Small intestine (tissue), 7 donors: ENCODE measurements at regions not wholly inside any gene's neighbourhood (a gene's known extent, or its start where the extent isn't known, plus 50 kb on each side); places are given as distances from the start of the nearest gene placed in this dataset.

Experiments
- DNase-seq, 2 donors: peaks; one replicate each; pipeline versions ENCODE4 v3.0.0 to v3.0.0-alpha.2; 2013
- FAIRE-seq: peaks from 2 replicates; lab custom pipeline; 2012; peaks lifted over from hg19 to GRCh38; lab: Jason Lieb, UNC
- H3K27ac ChIP-seq, 3 donors: one replicate each; pipeline ENCODE4 v1.5.1; 2013; ENCODE audit warnings: low read length in 2 of 3, mild to moderate bottlenecking in 2 of 3, control low read depth in 1 of 3, inconsistent platforms in 1 of 3, low read depth in 1 of 3, moderate library complexity in 1 of 3
- H3K27me3 ChIP-seq, 3 donors: one replicate each; pipeline ENCODE4 v1.6.1; 2013; ENCODE audit warnings: low read length in 3 of 3, inconsistent platforms in 1 of 3; ENCODE audit not compliant: control insufficient read depth in 3 of 3, insufficient read depth in 3 of 3
- H3K36me3 ChIP-seq, 3 donors: one replicate each; pipeline ENCODE4 v1.6.1; 2013; ENCODE audit warnings: low read length in 3 of 3, inconsistent platforms in 1 of 3, low read depth in 1 of 3, mild to moderate bottlenecking in 1 of 3, moderate library complexity in 1 of 3; ENCODE audit not compliant: control insufficient read depth in 3 of 3, insufficient read depth in 2 of 3
- H3K4me1 ChIP-seq, 3 donors: one replicate each; pipeline ENCODE4 v1.6.1; 2013; ENCODE audit warnings: low read length in 2 of 3, inconsistent platforms in 1 of 3, low read depth in 1 of 3, mild to moderate bottlenecking in 1 of 3, moderate library complexity in 1 of 3; ENCODE audit not compliant: control insufficient read depth in 3 of 3, insufficient read depth in 2 of 3
- H3K4me3 ChIP-seq, 3 donors: one replicate each; pipeline ENCODE4 v1.5.1; 2013; ENCODE audit warnings: low read length in 3 of 3, control low read depth in 1 of 3, inconsistent platforms in 1 of 3, low read depth in 1 of 3, mild to moderate bottlenecking in 1 of 3, moderate library complexity in 1 of 3
- H3K9me3 ChIP-seq, 2 donors: one replicate each; pipeline ENCODE4 v1.6.1; 2013; ENCODE audit warnings: low read depth in 1 of 2, low read length in 1 of 2; ENCODE audit not compliant: control insufficient read depth in 2 of 2, insufficient read depth in 1 of 2
- WGBS, 3 donors: extraction: QIAGEN DNeasy Blood & Tissue Kit; methylation state at CpG; one replicate each; pipeline ENCODE4 v1.1.7; 2013; 5-methylcytosine and 5-hydroxymethylcytosine counted together
- donor health status: healthy with polysubstance abuse.
- donor health status: control.
- donor health status: control.
- donor health status: Bipolar disorder and iron deficiency.
- donor health status: healthy.

GRCh38 chr20:11761497-11761896 lies 156.2 kb upstream of the BTBD3 start:
- WGBS, 3 donors: 68 to 70% (median 70%) methylated on average over 4 of the region's 4 CpGs
- no peak overlapping the region for H3K4me3 ChIP-seq
- FAIRE-seq: no peak
- H3K9me3 ChIP-seq: no peaks in the 10 kb centered on the region
- H3K36me3 ChIP-seq: no peaks in the 10 kb centered on the region
- H3K4me1 ChIP-seq: no peaks in the 10 kb centered on the region
- DNase-seq: no peak
- no peaks in the 10 kb centered on the region for H3K27me3 ChIP-seq
- H3K27ac ChIP-seq: no peak overlapping the region

DNA sequence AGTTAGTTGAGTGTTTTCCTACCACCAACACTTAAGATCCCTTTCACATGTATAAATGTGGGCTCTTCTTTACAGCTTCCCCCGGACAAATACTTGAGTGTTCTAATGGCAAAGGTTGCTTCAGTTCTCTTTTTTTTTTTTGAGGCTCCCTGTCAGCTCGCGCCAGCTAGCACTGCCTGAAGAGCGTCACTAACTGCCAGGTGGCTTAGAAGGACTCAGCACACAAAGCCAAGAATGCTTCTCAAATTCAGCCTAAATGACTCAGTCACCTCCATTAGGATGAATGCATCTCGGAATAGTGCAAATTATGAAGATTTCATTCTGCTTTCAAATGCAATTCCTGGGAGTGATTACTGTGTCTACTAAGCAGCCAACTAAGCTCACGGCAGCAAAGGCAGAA lies 150.7 kb upstream of the BTBD3 start:
- 47 to 62% (median 60%) methylated on average over 6 of the region's 6 CpGs for WGBS, 3 donors

DNA sequence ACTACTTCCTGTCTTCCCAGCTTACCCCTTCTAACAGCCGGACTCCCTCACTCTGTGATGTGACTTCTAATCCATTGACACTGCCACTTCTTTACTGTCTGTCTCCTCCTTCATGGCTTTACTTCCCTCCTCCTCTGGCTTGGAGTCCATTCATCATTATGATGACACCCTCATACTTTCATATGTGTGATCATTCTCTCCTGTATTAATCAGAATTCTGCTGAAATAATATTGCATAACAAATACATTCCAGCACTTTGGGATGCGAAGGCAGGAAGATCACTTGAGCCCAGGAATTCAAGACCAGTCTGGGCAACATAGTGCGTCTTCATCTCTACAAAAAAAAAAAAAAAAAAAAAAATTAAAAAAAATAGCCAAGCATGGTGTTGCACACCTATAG lies 147.9 kb upstream of the BTBD3 start:
- Histone ChIP-seq H3K4me1 (no peaks in the 10 kb centered on the region), H3K36me3 (no peaks in the 10 kb centered on the region), H3K9me3 (no peaks in the 10 kb centered on the region), H3K4me3 (no peak overlapping the region), H3K27ac (no peak overlapping the region), H3K27me3 (peaks cover 0 to 1% (median 0%) of the 10 kb centered on the region in 3 donors)
- DNase-seq: no peak
- WGBS, 3 donors: 90 to 96% (median 94%) methylated on average over 3 of the region's 3 CpGs
- FAIRE-seq: no peak

More for the DNA sequence above, 150.7 kb upstream of the BTBD3 start:
- no peaks in the 10 kb centered on the region for H3K9me3 ChIP-seq
- no peaks in the 10 kb centered on the region for H3K4me1 ChIP-seq
- peaks cover 0 to 1% (median 0%) of the 10 kb centered on the region in 3 donors for H3K27me3 ChIP-seq
- no peak overlapping the region for H3K4me3 ChIP-seq
- no peak overlapping the region for H3K27ac ChIP-seq
- no peak for DNase-seq
- FAIRE-seq: no peak
- H3K36me3 ChIP-seq: no peaks in the 10 kb centered on the region

GRCh38 chr20:11772226-11772730 lies 145.4 kb upstream of the BTBD3 start:
- DNase-seq: no peak
- no peak overlapping the region for H3K4me3 ChIP-seq
- H3K9me3 ChIP-seq: no peaks in the 10 kb centered on the region
- H3K27ac ChIP-seq: no peak overlapping the region
- peaks cover 0 to 1% (median 0%) of the 10 kb centered on the region in 3 donors for H3K27me3 ChIP-seq
- 91 to 92% (median 91%) methylated on average over 2 of the region's 2 CpGs for WGBS, 3 donors
- no peak for FAIRE-seq
- H3K4me1 ChIP-seq: no peaks in the 10 kb centered on the region
- H3K36me3 ChIP-seq: no peaks in the 10 kb centered on the region

GRCh38 chr20:11776687-11777086 lies 141.0 kb upstream of the BTBD3 start:
- H3K27me3 ChIP-seq: no peaks in the 10 kb centered on the region
- no peak for FAIRE-seq
- no peak overlapping the region for H3K4me3 ChIP-seq
- no peaks in the 10 kb centered on the region for H3K9me3 ChIP-seq
- no peaks in the 10 kb centered on the region for H3K36me3 ChIP-seq
- WGBS, 3 donors: 81 to 87% (median 82%) methylated on average over 2 of the region's 2 CpGs
- no peak overlapping the region for H3K27ac ChIP-seq
- H3K4me1 ChIP-seq: no peaks in the 10 kb centered on the region
- DNase-seq: no peak

- FAIRE-seq (no peak), DNase-seq (no peak)
- Histone ChIP-seq H3K36me3 (no peaks in the 10 kb centered on the region), H3K27me3 (no peaks in the 10 kb centered on the region), H3K4me3 (no peak overlapping the region), H3K9me3 (no peaks in the 10 kb centered on the region), H3K4me1 (no peaks in the 10 kb centered on the region), H3K27ac (no peak overlapping the region)
- 62 to 70% (median 67%) methylated on average over 14 of the region's 14 CpGs for WGBS, 3 donors
Measured at GRCh38 chr20:11777387-11778205, 140.1 kb upstream of the BTBD3 start.

DNA sequence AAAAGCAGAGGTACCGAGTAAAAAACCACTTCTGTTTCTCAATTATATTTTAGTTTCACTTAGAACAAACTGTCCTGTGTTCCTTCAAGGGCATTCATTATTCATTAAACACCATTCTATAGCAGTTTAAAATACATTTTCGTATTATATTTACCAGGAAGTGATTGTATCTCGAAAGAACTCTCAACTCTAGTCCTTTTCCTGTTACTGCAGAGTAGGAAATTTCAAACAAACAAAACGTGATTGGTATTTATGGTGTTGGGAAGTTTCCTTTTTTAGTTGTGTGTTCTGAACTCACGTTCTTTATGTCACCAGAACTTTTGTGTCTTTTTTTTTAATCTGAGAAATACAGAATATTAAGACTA lies 139.5 kb upstream of the BTBD3 start:
- no peaks in the 10 kb centered on the region for H3K4me1 ChIP-seq
- H3K27ac ChIP-seq: no peak overlapping the region
- WGBS, 3 donors: 10 to 19% (median 14%) methylated on average over 5 of the region's 5 CpGs
- no peaks in the 10 kb centered on the region for H3K36me3 ChIP-seq
- H3K27me3 ChIP-seq: no peaks in the 10 kb centered on the region
- H3K9me3 ChIP-seq: no peaks in the 10 kb centered on the region
- no peak overlapping the region for H3K4me3 ChIP-seq
- DNase-seq (no peak), FAIRE-seq (no peak)

- H3K36me3 ChIP-seq: no peaks in the 10 kb centered on the region
- H3K27me3 ChIP-seq: no peaks in the 10 kb centered on the region
- no peak overlapping the region for H3K4me3 ChIP-seq
- H3K9me3 ChIP-seq: no peaks in the 10 kb centered on the region
- no peaks in the 10 kb centered on the region for H3K4me1 ChIP-seq
- no peak overlapping the region for H3K27ac ChIP-seq
- no peak for DNase-seq
- WGBS, 3 donors: 62 to 69% (median 67%) methylated on average over 2 of the region's 2 CpGs
- no peak for FAIRE-seq
Measured at GRCh38 chr20:11780765-11781369, 136.8 kb upstream of the BTBD3 start.
